ENCODE measurements at regions not wholly inside any gene's neighbourhood (a gene's known extent, or its start where the extent isn't known, plus 50 kb on each side); places are given as distances from the start of the nearest gene placed in this dataset.

GRCh38 chr11:19374151-19374569 is 133.4 kb upstream of the E2F8 start:
- 50% methylated on average over 1 of the region's 1 CpG; no CpG with 5 or more reads in 1 of the 2 experiments for WGBS, 2 experiments (ENCODE audit: extremely low coverage in 1 of 2, insufficient coverage in 1 of 2, insufficient read length in 1 of 2, insufficient replicate concordance in 2 of 2, low coverage in 1 of 2, low lambda C conversion rate in 2 of 2, missing lambda C conversion rate in 1 of 2)
- Histone ChIP-seq H2BK15ac (ENCODE audit: low read length) (no peak overlapping the region), H3K4me2 (ENCODE audit: insufficient read depth in 1 of 2, low read depth in 2 of 2, low read length in 2 of 2) (no peak overlapping the region), H3K27me3 (replicated peaks in 1 of 4; ENCODE audit: control insufficient read depth in 3 of 4, extremely low read depth in 1 of 4, insufficient read depth in 3 of 4, low read length in 3 of 4) (no peaks in the 10 kb centered on the region), H4K20me1 (replicated peaks in 1 of 2; ENCODE audit: control insufficient read depth in 1 of 2, insufficient read depth in 2 of 2, low read length in 2 of 2) (no peaks in the 10 kb centered on the region), H3K36me3 (ENCODE audit: control insufficient read depth in 2 of 4, insufficient read depth in 4 of 4, low read length in 3 of 4) (no peaks in the 10 kb centered on the region), H2BK5ac (ENCODE audit: low read depth, low read length) (no peak overlapping the region), H3K4me1 (replicated peaks in 1 of 4; ENCODE audit: control insufficient read depth in 3 of 4, insufficient read depth in 4 of 4, low read length in 3 of 4) (peaks cover 0 to 2% (median 0%) of the 10 kb centered on the region in 4 experiments; a peak in 2 of 7 replicates), H3K4me3 (ENCODE audit: extremely low read depth in 1 of 4, insufficient read depth in 2 of 4, low read depth in 3 of 4, low read length in 4 of 4) (no peak overlapping the region), H4K8ac (ENCODE audit: extremely low read depth, insufficient read depth, low read length) (no peak overlapping the region), H3K56ac (replicated peaks; ENCODE audit: insufficient read length, low read depth, low read length) (no peak overlapping the region), H3K14ac (ENCODE audit: insufficient read length) (no peak overlapping the region), H4K91ac (replicated peaks; ENCODE audit: insufficient read length, low read length) (no peak overlapping the region), H3K18ac (ENCODE audit: extremely low read depth, low read length) (no peak overlapping the region), H2BK120ac (replicated peaks; ENCODE audit: low read depth, low read length) (no peak overlapping the region), H3K9ac (replicated peaks in 1 of 4; ENCODE audit: extremely low read depth in 1 of 4, low read depth in 3 of 4, low read length in 3 of 4) (no peak overlapping the region), H2AFZ (ENCODE audit: low read length) (no peak overlapping the region), H3K27ac (ENCODE audit: low read depth, low read length) (no peak overlapping the region), H3K9me3 (ENCODE audit: insufficient read depth in 2 of 2, low read depth in 1 of 2, low read length in 1 of 2) (no peaks in the 10 kb centered on the region), H2BK20ac (ENCODE audit: low read length) (no peak overlapping the region), H3K79me1 (ENCODE audit: low read depth, low read length) (no peaks in the 10 kb centered on the region), H4K5ac (ENCODE audit: insufficient read length, low read depth, low read length) (no peak overlapping the region), H2BK12ac (ENCODE audit: low read depth, low read length) (no peak overlapping the region), H2AK5ac (ENCODE audit: low read depth, low read length) (no peak overlapping the region), H3K23me2 (ENCODE audit: low read depth, low read length) (no peaks in the 10 kb centered on the region), H3K4ac (replicated peaks; ENCODE audit: insufficient read length, low read depth, low read length) (no peak overlapping the region), H3K23ac (ENCODE audit: insufficient read length) (no peak overlapping the region), H3K79me2 (ENCODE audit: control insufficient read depth in 1 of 2, insufficient read depth in 2 of 2, low read length in 2 of 2) (no peaks in the 10 kb centered on the region)
- FAIRE-seq (no peak), DNase-seq (ENCODE audit: low read depth in 1 of 2, low spot score in 2 of 2) (no peak)
- ChIA-PET POLR2A (ENCODE audit: partially characterized antibody) (no interaction called here), CTCF (ENCODE audit: partially characterized antibody) (interaction anchor here (1.2 to 2.1 kb wide), 4 partner anchors 11 to 180 kb away, joined by 4 to 5 read pairs (median 4); no protein-coding TSS in a partner anchor)
- no peak for TF ChIP-seq GABPA (IDR thresholded peaks at IDR 0.05; ENCODE audit: borderline replicate concordance, insufficient read depth, low read length)
- no peak for TF ChIP-seq EGR1 (IDR thresholded peaks at IDR 0.05; ENCODE audit: borderline replicate concordance, low read depth, low read length)
